ENCODE measurements at regions not wholly inside any gene's neighbourhood (a gene's known extent, or its start where the extent isn't known, plus 50 kb on each side); places are given as distances from the start of the nearest gene placed in this dataset.

GRCh38 chr7:156478486-156478885 is 162.1 kb upstream of the RNF32 start:
- no peak for TF ChIP-seq CTCF (IDR thresholded peaks at IDR 0.05; ENCODE audit: borderline replicate concordance, control extremely low read depth, extremely low read depth, insufficient read depth, missing control alignments)
- DNase-seq (ENCODE audit: low spot score), result no peak
- in situ Hi-C loops (cut with MboI; ENCODE audit: low sequenced_read_pairs, unreplicated experiment), result loop anchor here (10.0 kb wide), 1 partner anchor 664 kb away; the partner anchor contains the start of gene SHH

- TF ChIP-seq CTCF (IDR thresholded peaks at IDR 0.05; ENCODE audit: borderline replicate concordance, control extremely low read depth, extremely low read depth, insufficient read depth, missing control alignments), result no peak
- no peak for DNase-seq (ENCODE audit: low spot score)
- in situ Hi-C loops (cut with MboI; ENCODE audit: low sequenced_read_pairs, unreplicated experiment), result loop anchor here (10.0 kb wide), 1 partner anchor 661 kb away; the partner anchor contains the start of gene SHH
Measured at GRCh38 chr7:156475666-156476065, 164.9 kb upstream of the RNF32 start.

- DNase-seq (ENCODE audit: low spot score), result no peak
- in situ Hi-C loops (cut with MboI; ENCODE audit: low sequenced_read_pairs, unreplicated experiment), result loop anchor here (10.0 kb wide), 1 partner anchor 660 kb away; the partner anchor contains the start of gene SHH
- TF ChIP-seq CTCF (IDR thresholded peaks at IDR 0.05; ENCODE audit: borderline replicate concordance, control extremely low read depth, extremely low read depth, insufficient read depth, missing control alignments), result no peak
Measured at GRCh38 chr7:156475179-156475578, 165.4 kb upstream of the RNF32 start.

GRCh38 chr7:156474241-156474743 is 166.3 kb upstream of the RNF32 start:
- no peak for TF ChIP-seq CTCF (IDR thresholded peaks at IDR 0.05; ENCODE audit: borderline replicate concordance, control extremely low read depth, extremely low read depth, insufficient read depth, missing control alignments)
- no peak for DNase-seq (ENCODE audit: low spot score)

GRCh38 chr7:156473476-156474240 is 166.9 kb upstream of the RNF32 start:
- in situ Hi-C loops (cut with MboI; ENCODE audit: low sequenced_read_pairs, unreplicated experiment), result loop anchor here (10.0 kb wide), 1 partner anchor 659 kb away; the partner anchor contains the start of gene SHH
- DNase-seq (ENCODE audit: low spot score), result peak; percentile 67
- peak; percentile 77 for TF ChIP-seq CTCF (IDR thresholded peaks at IDR 0.05; ENCODE audit: borderline replicate concordance, control extremely low read depth, extremely low read depth, insufficient read depth, missing control alignments)

More at GRCh38 chr7:156474241-156474743, 166.3 kb upstream of the RNF32 start:
- in situ Hi-C loops (cut with MboI; ENCODE audit: low sequenced_read_pairs, unreplicated experiment), result loop anchor here (10.0 kb wide), 1 partner anchor 659 kb away; the partner anchor contains the start of gene SHH

- no peak for TF ChIP-seq CTCF (IDR thresholded peaks at IDR 0.05; ENCODE audit: borderline replicate concordance, control extremely low read depth, extremely low read depth, insufficient read depth, missing control alignments)
- in situ Hi-C loops (cut with MboI; ENCODE audit: low sequenced_read_pairs, unreplicated experiment), result loop anchor here (10.0 kb wide), 1 partner anchor 657 kb away; the partner anchor contains the start of gene SHH
Measured at GRCh38 chr7:156472267-156472666, 168.3 kb upstream of the RNF32 start.

More at GRCh38 chr7:156472267-156472666, 168.3 kb upstream of the RNF32 start:
- DNase-seq (ENCODE audit: low spot score), result no peak
